ENCODE measurements at regions not wholly inside any gene's neighbourhood (a gene's known extent, or its start where the extent isn't known, plus 50 kb on each side); places are given as distances from the start of the nearest gene placed in this dataset.

DNA sequence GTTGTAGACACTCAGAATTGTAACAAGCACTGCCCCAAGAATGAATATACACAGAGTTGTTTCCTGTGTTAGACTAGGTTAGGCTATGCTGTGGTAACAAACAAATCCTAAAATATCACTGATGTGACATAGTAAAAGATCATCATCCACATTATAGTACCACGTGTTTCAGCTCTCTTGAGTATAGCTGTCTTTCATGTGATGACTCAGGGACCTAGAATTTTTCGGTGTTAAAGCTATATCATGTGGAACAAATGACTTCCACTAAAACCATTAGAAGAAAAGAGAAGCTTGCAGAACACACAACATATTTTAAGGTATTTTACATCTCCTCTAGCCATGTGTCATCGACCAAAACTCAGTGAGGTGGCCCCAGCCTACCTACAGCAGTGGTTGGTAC, 307.9 kb upstream of the RBMS3 start:
- no peak for DNase-seq (ENCODE audit: low read depth, low spot score)

DNA sequence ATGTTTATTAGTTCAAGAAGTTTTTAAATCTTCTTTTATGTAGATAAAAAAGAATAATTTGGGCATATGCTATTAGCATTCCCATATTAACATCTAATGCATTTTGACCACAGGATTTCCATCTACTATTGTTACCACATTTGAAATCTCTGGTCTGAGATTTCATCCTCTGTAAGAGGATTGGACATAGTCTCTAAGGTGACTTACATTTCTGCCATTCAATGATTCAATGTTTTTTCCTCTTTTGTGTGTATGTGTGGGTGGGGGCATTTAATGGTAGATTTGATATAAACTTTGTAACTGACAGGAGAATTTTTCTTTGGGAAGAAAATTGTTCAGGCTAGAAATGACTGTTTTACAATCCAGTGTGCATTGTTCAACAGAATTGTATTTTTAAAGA, 307.3 kb upstream of the RBMS3 start:
- Histone ChIP-seq H3K9me3 (ENCODE audit: low read depth, low read length) (no peaks in the 10 kb centered on the region), H3K36me3 (ENCODE audit: insufficient read depth, low read length) (no peaks in the 10 kb centered on the region), H3K9ac (ENCODE audit: insufficient read length) (no peak overlapping the region), H3K27ac (no peak overlapping the region), H3K4me3 (no peak overlapping the region)
- TF ChIP-seq FOXP2 (optimal IDR thresholded peaks at IDR 0.05; ENCODE audit: control extremely low read depth, extremely low read length, insufficient read depth) = no peak
- TF ChIP-seq EZH2 (IDR thresholded peaks at IDR 0.05) = no peak
- no peak for TF ChIP-seq POLR2AphosphoS5 (IDR thresholded peaks at IDR 0.05; ENCODE audit: borderline replicate concordance, low read depth, low read length)
- no peak for DNase-seq (ENCODE audit: low read depth, low spot score)

More for the DNA sequence above, 307.9 kb upstream of the RBMS3 start:
- Histone ChIP-seq H3K9ac (ENCODE audit: insufficient read length) (no peak overlapping the region), H3K4me3 (no peak overlapping the region), H3K36me3 (ENCODE audit: insufficient read depth, low read length) (no peaks in the 10 kb centered on the region), H3K9me3 (ENCODE audit: low read depth, low read length) (no peaks in the 10 kb centered on the region), H3K27ac (no peak overlapping the region)
- TF ChIP-seq FOXP2 (optimal IDR thresholded peaks at IDR 0.05; ENCODE audit: control extremely low read depth, extremely low read length, insufficient read depth) = no peak
- no peak for TF ChIP-seq EZH2 (IDR thresholded peaks at IDR 0.05)
- TF ChIP-seq POLR2AphosphoS5 (IDR thresholded peaks at IDR 0.05; ENCODE audit: borderline replicate concordance, low read depth, low read length) = no peak

DNA sequence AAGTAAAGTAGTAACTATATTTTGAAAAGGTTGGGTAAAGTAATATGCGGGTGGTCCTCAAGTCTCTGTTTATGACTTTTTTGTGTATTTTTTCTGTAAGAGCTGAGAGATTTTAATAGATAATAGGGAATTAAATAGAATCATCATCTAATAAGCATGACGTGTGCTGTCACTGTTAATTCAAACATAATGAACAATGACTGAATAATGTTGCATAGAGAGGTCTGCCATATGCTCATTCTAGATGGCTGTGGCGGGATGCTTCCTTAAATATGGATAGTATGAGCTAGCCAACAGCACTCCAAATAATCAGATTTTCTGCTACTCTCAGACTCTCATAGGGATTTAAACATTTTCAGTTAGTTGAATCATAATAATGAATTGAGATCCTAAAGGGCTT, 302.8 kb upstream of the RBMS3 start:
- no peak for TF ChIP-seq POLR2AphosphoS5 (IDR thresholded peaks at IDR 0.05; ENCODE audit: borderline replicate concordance, low read depth, low read length)
- TF ChIP-seq FOXP2 (optimal IDR thresholded peaks at IDR 0.05; ENCODE audit: control extremely low read depth, extremely low read length, insufficient read depth) = no peak
- no peak for TF ChIP-seq EZH2 (IDR thresholded peaks at IDR 0.05)
- DNase-seq (ENCODE audit: low read depth, low spot score) = no peak
- H3K4me3 ChIP-seq = no peak overlapping the region
- no peak overlapping the region for H3K9ac ChIP-seq (ENCODE audit: insufficient read length)
- H3K9me3 ChIP-seq (ENCODE audit: low read depth, low read length) = no peaks in the 10 kb centered on the region
- no peaks in the 10 kb centered on the region for H3K36me3 ChIP-seq (ENCODE audit: insufficient read depth, low read length)
- H3K27ac ChIP-seq = no peak overlapping the region

DNA sequence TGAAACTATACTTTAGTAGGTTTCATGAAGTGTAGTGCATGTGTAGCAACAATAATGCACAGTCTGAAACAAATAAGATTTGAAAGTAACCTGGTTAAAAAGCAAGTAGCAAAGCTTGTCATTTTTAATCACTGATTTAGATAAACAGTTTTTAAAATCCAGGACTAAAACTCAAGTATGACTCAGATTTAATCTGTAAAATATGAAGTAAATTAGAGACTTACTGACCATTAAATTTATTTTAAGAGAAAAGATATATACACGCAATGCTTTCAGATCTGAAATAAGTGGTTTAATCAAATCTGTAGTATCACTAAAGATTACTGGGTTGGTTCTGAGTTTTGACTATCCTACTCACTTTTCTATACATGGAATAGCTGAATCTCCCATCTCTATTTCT, 300.7 kb upstream of the RBMS3 start:
- H3K4me3 ChIP-seq = no peak overlapping the region
- no peaks in the 10 kb centered on the region for H3K9me3 ChIP-seq (ENCODE audit: low read depth, low read length)
- no peak overlapping the region for H3K27ac ChIP-seq
- TF ChIP-seq POLR2AphosphoS5 (IDR thresholded peaks at IDR 0.05; ENCODE audit: borderline replicate concordance, low read depth, low read length) (no peak), FOXP2 (optimal IDR thresholded peaks at IDR 0.05; ENCODE audit: control extremely low read depth, extremely low read length, insufficient read depth) (no peak), EZH2 (IDR thresholded peaks at IDR 0.05) (no peak)
- H3K36me3 ChIP-seq (ENCODE audit: insufficient read depth, low read length) = no peaks in the 10 kb centered on the region
- H3K9ac ChIP-seq (ENCODE audit: insufficient read length) = no peak overlapping the region
- DNase-seq (ENCODE audit: low read depth, low spot score) = no peak

DNA sequence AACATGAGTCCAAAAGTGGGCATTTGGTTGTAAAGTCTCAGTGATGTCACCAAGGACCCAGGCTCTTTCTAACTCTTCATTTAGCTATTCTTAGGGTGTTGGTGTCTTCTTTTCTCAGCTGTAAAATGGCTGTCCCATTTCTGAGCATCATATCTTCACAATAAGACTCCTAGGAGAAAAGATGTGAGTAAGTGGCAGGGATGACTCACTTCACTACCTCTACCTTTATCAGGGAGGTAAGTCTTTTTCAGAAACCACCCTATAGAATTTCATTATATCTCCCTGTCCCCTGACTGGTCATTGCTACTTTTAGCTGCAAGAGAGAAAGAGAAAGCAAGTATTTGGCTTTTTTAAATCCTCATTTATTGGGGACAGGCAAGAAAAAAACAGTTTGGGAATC, 300.2 kb upstream of the RBMS3 start:
- H3K4me3 ChIP-seq = no peak overlapping the region
- H3K9me3 ChIP-seq (ENCODE audit: low read depth, low read length) = no peaks in the 10 kb centered on the region
- no peak overlapping the region for H3K9ac ChIP-seq (ENCODE audit: insufficient read length)
- no peaks in the 10 kb centered on the region for H3K36me3 ChIP-seq (ENCODE audit: insufficient read depth, low read length)
- TF ChIP-seq FOXP2 (optimal IDR thresholded peaks at IDR 0.05; ENCODE audit: control extremely low read depth, extremely low read length, insufficient read depth) (no peak), POLR2AphosphoS5 (IDR thresholded peaks at IDR 0.05; ENCODE audit: borderline replicate concordance, low read depth, low read length) (no peak), EZH2 (IDR thresholded peaks at IDR 0.05) (no peak)
- no peak for DNase-seq (ENCODE audit: low read depth, low spot score)
- H3K27ac ChIP-seq = no peak overlapping the region

DNA sequence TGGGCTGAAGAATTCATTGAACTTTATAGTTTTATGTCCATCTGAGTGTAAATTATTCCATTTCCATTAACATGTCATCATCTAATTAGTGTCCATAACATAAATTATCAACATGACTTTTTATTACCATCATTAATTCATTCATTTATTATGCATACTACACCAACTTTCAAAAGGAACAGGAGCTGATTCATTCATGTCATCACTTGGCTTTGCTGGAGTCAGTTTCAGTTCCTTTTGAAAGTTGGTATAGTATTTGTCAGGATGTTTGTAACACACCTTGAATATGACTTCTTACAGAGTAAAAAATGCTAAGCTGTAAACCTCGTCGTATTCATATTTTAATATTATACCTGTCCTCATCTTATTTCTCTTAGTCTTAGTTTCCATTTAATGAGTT, 298.0 kb upstream of the RBMS3 start:
- H3K27ac ChIP-seq = no peak overlapping the region
- H3K36me3 ChIP-seq (ENCODE audit: insufficient read depth, low read length) = no peaks in the 10 kb centered on the region
- TF ChIP-seq POLR2AphosphoS5 (IDR thresholded peaks at IDR 0.05; ENCODE audit: borderline replicate concordance, low read depth, low read length) (no peak), EZH2 (IDR thresholded peaks at IDR 0.05) (no peak), FOXP2 (optimal IDR thresholded peaks at IDR 0.05; ENCODE audit: control extremely low read depth, extremely low read length, insufficient read depth) (no peak)
- H3K4me3 ChIP-seq = no peak overlapping the region
- H3K9me3 ChIP-seq (ENCODE audit: low read depth, low read length) = no peaks in the 10 kb centered on the region
- no peak overlapping the region for H3K9ac ChIP-seq (ENCODE audit: insufficient read length)
- no peak for DNase-seq (ENCODE audit: low read depth, low spot score)

DNA sequence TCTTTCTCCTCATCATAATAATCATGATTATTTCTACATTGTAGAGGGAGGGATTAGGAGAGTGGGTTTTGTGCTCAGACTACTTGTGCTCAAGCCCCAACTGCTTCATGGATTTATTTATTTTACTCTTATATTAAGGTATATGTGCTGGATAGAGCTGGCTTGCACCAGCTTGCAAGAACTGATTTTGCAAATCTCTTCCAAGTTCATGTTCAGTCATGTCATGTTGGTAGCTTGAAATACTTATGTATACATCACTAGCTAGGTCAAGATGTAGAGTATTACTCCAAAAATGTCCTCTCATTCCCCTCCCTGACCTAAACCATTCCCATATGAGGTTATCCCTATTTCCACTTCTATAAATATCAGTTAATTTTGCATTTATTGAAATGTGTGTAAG, 293.9 kb upstream of the RBMS3 start:
- H3K4me3 ChIP-seq = no peak overlapping the region
- TF ChIP-seq FOXP2 (optimal IDR thresholded peaks at IDR 0.05; ENCODE audit: control extremely low read depth, extremely low read length, insufficient read depth) (no peak), EZH2 (IDR thresholded peaks at IDR 0.05) (no peak), POLR2AphosphoS5 (IDR thresholded peaks at IDR 0.05; ENCODE audit: borderline replicate concordance, low read depth, low read length) (no peak)
- H3K27ac ChIP-seq = no peak overlapping the region
- H3K9ac ChIP-seq (ENCODE audit: insufficient read length) = no peak overlapping the region
- DNase-seq (ENCODE audit: low read depth, low spot score) = no peak
- H3K9me3 ChIP-seq (ENCODE audit: low read depth, low read length) = no peaks in the 10 kb centered on the region
- H3K36me3 ChIP-seq (ENCODE audit: insufficient read depth, low read length) = no peaks in the 10 kb centered on the region

DNA sequence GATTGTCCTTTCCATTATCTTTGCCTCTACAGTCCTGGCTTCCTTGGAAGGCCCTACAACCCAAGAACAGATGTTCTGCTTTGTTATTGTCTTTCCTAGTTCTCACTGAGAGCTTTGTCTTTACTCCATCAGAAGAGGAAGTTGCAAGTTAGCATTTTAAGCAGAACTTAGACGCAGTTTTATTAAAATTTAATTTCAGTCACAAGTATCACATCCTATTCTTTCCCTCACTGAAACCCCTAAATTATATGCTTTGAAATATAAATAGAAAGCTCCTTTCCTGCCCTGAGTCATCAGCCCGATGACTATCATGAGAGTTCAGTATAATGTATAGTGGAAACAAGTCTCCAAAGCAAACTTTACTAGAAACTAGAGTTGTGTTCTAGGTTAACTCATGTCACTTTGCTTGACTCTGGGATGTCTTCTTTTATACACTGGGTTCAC, 291.2 kb upstream of the RBMS3 start:
- no peaks in the 10 kb centered on the region for H3K9me3 ChIP-seq (ENCODE audit: low read depth, low read length)
- no peaks in the 10 kb centered on the region for H3K36me3 ChIP-seq (ENCODE audit: insufficient read depth, low read length)
- TF ChIP-seq FOXP2 (optimal IDR thresholded peaks at IDR 0.05; ENCODE audit: control extremely low read depth, extremely low read length, insufficient read depth) (no peak), EZH2 (IDR thresholded peaks at IDR 0.05) (no peak), POLR2AphosphoS5 (IDR thresholded peaks at IDR 0.05; ENCODE audit: borderline replicate concordance, low read depth, low read length) (no peak)
- no peak overlapping the region for H3K4me3 ChIP-seq
- DNase-seq (ENCODE audit: low read depth, low spot score) = no peak
- no peak overlapping the region for H3K9ac ChIP-seq (ENCODE audit: insufficient read length)
- no peak overlapping the region for H3K27ac ChIP-seq

DNA sequence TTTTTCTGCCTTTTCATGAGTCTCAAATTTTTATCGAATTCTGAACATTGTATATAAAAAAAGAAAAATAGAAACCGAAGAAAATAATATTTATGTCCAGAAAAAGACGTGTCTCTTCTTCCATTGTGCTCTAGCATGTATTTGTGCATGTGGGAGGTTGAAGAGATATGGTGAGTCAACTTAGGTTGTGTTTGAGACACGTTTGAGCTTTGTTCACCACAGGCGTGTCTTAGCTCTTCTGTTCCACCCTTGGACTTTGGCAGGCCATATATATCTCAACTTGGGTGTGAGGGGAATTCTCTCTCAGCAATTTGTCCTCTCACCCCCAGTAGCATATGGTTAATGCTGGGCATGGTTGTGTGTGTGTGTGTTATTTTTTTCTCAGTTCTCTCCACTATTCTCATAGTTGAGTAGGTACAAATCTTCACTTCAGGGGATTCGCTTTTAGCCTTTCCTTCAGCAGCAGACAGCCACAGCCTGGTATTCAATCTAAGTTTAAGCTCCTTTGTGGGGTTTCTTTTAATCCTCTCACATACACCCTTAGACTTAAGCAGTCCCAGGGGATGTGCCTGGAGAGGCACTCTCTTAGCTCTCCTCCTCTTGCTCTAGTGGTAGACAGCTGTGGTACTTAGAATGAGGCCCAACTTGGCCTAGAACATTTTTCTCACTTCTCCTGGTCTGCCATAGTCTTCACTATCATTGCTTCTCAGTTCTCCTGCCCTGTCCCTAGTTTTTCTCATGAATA, 286.5 kb upstream of the RBMS3 start:
- Histone ChIP-seq H3K9me3 (ENCODE audit: low read depth, low read length) (no peaks in the 10 kb centered on the region), H3K4me3 (no peak overlapping the region), H3K36me3 (ENCODE audit: insufficient read depth, low read length) (no peaks in the 10 kb centered on the region), H3K27ac (no peak overlapping the region), H3K9ac (ENCODE audit: insufficient read length) (no peak overlapping the region)
- DNase-seq (ENCODE audit: low read depth, low spot score) = no peak
- TF ChIP-seq FOXP2 (optimal IDR thresholded peaks at IDR 0.05; ENCODE audit: control extremely low read depth, extremely low read length, insufficient read depth) (no peak), EZH2 (IDR thresholded peaks at IDR 0.05) (no peak), POLR2AphosphoS5 (IDR thresholded peaks at IDR 0.05; ENCODE audit: borderline replicate concordance, low read depth, low read length) (no peak)

Data from SK-N-MC (cell line).